ENCODE measurements at regions not wholly inside any gene's neighbourhood (a gene's known extent, or its start where the extent isn't known, plus 50 kb on each side); places are given as distances from the start of the nearest gene placed in this dataset.
"Not testable (repeated sequence)": the region's sequence is repeated elsewhere in the genome, so short reads cannot be mapped to it uniquely, and the experiment has no call there.

DNA sequence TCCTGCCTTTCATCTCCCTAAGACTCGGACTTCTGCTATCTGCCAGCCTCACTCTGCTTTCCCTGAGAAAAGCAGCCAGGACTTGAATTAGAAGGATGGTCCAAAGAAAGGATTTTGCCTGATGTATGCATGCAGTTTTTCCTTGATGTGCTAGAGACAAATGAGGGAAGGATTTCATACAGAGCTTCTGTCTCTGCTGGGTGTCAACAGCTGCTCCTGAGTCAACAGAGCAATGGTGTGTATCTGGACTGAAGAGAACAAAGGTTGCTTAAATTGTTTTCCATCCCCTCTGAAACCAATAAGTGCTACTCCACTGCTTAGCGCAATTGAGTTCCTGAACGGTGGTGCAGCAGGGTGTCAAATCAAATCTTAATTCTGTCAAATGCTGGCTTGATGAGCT is 680.6 kb upstream of the C16orf82 start:
- DNase-seq (ENCODE audit: low spot score): no peak

DNA sequence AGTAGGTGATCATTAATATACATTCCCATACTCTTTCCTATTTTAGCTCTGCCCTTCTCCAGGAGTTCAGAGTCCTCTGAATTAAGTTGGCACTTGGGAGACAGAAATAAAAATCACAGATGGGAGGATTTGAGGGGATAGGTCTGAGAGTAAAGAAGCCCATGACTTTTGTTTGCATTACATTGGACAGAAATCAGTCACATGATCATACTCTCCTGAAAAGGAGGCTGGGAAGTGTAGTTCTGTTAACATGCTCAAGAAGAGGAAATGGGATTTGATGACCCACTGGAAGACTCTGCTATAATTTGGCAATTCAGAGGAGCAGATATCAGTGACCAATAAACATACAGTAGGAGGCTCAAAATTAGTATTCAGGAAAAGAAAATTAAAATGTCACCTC is 674.9 kb upstream of the C16orf82 start:
- DNase-seq (ENCODE audit: low spot score): no peak

DNA sequence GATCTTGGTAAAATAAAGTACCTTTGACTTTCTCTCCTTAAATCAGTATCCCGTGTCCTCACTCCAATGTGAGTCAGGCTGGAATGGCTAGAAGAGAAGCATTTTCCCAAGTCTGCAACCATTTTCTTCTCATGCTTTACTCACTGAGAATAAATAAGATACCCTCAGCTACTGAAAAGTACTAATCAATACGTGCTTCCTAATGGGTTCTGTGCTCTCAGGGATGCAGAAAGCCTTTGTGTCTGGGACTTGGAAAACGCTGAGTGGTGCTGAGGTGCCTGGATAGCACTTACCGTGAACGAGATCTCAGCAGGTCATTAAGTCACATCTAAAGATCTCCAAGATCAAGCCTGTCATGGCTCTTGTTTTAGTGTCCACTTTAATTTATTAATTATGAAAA is 672.3 kb upstream of the C16orf82 start:
- DNase-seq (ENCODE audit: low spot score): no peak

DNA sequence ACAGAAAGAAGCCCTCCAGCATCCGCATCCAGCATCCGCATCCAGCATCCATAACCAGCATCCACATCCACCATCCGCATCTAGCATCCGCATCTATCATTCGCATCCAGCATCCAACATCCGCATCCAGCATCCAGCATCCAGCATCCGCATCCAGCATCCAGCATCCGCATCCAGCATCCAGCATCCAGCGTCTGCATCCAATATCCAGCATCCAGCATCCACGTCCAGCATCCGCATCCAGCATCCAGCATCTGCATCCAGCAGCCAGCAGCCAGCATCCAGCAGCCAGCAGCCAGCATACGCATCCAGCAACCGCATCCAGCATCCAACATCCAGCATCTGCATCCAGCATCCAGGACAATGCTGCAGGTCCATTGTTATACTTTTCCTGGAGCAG is 671.0 kb upstream of the C16orf82 start:
- no peak for DNase-seq (ENCODE audit: low spot score)

DNA sequence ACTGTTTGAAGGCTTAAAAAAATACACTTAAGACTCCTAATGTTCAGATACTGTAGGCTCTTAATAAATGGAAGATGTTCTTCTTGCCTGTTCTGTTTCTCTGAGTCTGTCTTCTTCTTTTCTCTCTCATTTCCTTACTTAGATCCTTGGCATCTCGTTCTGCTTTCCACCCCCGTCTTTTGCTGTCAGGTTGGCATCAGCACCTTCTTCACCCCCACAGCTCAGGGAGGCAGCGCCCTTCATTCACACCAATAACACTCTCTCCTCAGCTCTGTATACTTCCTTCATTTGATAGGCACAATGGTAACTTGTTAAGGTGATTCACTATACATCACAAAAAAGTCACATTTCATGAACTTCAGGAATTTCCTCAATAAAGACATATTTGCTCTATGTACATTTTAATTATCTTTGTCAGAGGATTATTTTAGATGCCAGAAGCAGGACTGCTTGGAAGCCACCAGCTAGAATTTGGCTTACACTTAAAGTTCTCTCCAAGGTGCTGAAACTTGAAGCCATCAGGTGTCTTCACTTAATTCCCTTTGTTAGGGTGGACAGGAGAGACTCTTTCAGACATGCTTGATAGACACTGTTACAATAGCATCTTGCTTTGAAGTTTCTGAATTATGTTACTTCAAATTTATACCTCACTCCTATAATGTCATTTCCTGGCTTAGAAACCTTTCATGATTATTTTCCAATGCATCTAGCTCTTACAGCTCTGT is 670.1 kb upstream of the C16orf82 start:
- no peak for DNase-seq (ENCODE audit: low spot score)

DNA sequence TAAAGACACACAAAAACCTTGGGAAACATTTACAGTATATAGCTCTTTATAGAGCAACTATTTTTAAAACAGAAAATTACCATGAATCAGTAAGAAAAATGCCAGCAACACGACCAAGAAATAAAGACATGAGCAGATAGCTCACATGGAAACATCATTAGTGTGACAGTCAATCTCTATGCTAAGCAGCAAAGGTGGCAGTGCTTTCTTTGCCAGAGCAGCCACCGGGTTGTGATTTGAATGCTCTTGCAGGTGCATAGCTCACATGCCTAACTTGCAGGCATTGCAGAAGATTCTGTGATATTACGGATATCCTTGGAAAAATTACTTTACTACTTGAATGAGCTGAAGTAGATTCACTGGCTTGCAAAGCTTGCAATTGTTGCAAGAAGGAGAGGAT is 652.9 kb upstream of the C16orf82 start:
- no peak for DNase-seq (ENCODE audit: low spot score)

DNA sequence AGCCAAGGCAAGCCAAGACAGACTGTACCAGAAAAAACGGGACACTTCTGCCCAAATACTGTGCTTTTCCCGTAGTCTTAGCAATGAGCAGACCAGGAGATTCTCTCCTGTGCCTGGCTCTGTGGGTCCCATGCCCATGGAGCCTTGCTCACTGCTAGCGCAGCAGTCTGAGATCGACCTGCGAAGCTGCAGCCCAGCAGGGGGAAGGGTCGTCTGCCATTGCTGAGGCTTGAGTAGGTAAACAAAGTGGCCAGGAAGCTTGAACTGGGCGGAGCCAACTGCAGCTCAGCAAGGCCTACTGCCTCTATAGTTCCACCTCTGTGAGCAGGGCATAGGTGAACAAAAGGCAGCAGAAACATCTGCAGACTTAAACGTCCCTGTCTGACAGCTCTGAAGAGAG is 647.3 kb upstream of the C16orf82 start:
- not testable (repeated sequence) for DNase-seq (ENCODE audit: low spot score)

DNA sequence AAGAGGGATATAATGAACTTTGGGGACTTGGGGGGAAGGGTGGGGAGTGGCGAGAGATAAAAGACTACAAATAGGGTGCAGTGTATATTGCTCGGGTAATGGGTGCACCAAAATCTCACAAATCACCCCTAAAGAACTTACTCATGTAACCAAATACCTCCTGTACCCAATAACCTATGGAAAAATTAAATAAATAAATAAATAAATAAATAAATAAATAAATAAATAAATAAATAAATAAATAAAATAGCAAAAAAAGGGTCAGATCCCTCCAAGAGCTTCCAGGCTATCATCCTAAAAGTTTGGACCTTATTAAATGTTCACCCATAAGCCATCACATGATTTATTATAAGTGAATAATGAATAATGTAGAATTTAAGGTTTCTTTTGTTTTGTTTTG is 636.1 kb upstream of the C16orf82 start:
- no peak for DNase-seq (ENCODE audit: low spot score)

DNA sequence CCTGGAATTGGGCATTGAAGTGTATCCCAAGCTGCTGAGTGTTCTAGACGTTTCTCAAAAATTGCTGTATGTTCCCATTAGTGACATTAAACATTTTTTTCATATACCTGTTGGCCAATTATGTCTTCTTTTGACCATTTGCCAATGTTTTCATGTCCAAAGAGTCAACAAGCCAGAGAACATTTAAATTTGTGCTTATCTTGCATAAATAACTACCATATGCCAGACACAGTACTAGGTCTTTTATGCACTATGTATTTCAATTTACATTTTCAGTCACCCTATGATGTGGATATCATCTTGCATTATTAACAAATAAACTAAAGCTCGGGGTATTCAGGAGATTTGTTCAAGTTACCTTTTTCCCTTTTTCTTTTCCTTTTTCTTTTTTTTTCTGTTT is 632.9 kb upstream of the C16orf82 start:
- no peak for DNase-seq (ENCODE audit: low spot score)

DNA sequence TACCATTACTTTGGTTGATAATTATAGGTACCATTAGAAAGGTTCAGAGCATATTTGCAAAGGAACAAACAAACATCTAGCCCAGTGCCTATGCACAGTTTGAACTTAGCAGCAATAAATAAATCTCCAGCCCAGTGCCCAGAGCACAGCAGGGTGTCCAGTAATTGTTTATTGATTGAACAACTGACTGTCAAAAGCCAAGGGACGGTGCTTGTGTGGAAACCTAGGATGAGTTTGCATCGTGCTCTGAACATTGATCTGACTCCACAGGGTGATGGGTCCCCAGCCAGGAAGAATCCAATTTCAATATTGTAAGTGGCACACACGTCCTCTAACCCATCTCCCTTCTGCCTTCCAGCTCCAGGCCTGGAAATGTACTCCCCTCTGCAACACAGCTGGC is 625.5 kb upstream of the C16orf82 start:
- no peak for DNase-seq (ENCODE audit: low spot score)

DNA sequence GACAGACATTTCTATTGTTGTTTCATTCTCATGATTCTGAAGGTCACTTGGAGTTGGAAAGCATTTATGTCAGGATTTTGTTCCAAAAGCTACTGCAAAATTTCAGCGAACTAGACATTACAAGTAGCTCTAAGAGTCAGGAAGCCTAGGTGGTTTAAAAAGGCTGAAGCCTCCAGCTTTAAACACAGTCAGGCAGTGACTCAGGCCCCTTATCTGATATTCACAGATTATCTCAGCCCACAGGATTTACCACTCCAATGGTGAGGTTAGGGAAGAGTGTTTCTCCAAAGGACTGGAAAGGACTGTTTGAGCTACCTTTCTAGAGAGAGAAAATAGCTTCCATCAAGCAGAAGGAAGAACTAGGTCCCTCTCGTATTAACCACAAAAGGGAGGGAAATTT is 624.4 kb upstream of the C16orf82 start:
- DNase-seq (ENCODE audit: low spot score): no peak

DNA sequence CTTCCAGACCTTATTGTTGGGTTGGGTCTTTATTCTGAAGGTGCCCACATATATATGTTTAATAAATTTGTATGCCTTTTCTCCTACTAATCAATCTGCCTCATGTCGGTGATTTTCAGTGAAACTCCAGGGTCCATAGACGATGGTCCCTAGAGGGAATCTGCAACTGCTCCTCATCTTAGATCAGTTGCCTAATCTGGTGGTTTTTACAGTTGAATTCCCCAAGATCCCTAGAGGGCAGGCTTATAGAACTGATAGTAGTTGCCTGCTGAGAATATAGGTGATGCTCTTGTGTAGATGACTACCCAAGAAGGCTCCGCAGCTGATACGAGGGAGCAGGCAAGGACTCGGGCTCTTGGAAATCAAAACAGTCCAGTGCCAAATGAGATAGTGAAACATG is 619.2 kb upstream of the C16orf82 start:
- DNase-seq (ENCODE audit: low spot score): no peak

DNA sequence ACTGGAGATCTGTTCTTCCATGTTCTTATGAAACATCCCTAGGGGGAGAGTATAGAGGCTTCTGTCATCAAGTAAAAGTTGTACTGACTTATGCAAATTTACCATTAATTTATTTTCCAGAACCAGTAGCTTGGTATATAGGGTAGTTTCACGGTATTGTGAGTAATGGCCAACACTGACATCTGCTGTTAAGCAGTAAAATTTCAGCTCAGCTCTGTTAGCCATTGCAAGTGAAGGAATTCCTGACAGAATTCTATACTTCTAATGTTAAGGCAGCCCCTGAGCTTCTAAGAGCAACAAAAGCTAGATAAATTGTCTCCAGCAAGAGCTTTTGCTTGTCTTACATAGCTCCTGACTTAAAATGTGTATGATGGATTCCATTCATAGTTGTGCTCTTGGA is 613.5 kb upstream of the C16orf82 start:
- no peak for DNase-seq (ENCODE audit: low spot score)

DNA sequence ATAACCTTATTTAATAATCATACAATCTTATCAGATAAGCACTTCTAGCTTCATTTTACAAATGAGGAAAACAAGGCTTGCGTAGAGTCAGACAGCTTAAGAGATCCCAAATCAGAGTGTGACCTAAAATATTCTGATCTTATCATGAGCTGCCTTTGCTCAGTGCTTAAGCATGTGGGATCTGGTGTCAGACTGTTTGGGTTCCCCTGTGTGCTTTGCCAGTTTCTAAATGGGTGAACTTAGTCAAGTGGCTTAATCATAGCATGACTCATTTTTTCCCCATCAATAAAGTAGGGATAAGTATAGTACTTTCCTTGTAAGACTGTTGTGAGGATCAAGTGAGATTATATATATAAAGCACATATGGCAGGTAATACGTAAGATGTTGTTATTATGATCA is 612.6 kb upstream of the C16orf82 start:
- no peak for DNase-seq (ENCODE audit: low spot score)

DNA sequence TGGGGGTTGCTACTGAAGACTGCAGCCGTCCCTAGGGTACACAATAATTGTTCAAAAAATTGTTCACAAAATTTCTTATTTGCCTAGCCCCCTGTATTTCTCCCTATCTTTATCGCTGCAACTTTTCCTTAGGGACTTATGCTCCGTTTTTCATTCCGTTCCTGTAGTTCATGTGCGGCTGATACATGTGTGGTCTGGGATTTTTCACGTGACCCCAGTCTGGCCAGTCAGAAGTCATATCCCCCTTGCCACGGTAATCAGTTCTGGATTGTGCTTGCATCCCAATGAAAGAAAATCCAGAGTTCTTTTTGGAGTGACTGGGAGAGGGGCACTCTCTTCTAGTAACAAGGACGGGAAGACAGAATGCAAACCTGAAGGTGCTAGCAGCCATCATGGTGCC is 610.7 kb upstream of the C16orf82 start:
- DNase-seq (ENCODE audit: low spot score): no peak

DNA sequence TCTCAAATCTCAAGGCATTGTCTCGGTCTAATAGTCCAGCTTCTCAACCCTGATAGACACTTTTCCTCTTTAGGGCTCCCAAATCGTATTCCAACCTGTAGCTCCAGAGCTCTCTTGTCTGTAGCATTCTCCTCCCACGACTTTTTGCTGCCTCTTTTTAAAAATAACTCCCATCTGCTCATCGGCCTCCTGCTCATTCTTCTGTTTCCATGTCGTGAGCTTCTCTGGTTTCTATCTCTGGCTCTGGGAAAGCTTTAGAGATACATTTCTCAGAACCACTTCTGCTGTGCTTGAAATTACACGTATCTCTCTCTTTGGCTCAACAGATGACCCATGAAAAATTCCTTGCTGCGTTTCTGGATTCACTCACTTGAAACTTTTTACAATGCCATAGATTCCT is 609.6 kb upstream of the C16orf82 start:
- DNase-seq (ENCODE audit: low spot score): no peak

DNA sequence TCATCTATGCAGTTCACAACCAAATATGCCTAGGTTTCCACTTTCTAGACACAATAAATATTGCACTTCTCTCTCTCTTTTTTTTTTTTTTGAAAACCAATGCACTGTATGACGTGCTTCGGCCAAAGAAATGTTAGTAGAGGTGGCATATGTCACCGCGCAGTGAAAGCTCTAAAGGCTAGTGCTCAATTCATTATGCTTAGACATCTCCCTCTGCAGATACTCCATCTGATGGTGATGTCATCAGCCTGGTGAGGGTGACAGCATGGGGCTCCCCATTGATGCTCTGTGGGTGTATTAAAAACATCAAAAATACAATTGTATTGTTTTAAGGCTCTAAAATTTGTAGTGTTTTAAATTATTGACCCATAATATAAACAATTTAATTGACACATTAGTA is 608.8 kb upstream of the C16orf82 start:
- DNase-seq (ENCODE audit: low spot score): no peak

DNA sequence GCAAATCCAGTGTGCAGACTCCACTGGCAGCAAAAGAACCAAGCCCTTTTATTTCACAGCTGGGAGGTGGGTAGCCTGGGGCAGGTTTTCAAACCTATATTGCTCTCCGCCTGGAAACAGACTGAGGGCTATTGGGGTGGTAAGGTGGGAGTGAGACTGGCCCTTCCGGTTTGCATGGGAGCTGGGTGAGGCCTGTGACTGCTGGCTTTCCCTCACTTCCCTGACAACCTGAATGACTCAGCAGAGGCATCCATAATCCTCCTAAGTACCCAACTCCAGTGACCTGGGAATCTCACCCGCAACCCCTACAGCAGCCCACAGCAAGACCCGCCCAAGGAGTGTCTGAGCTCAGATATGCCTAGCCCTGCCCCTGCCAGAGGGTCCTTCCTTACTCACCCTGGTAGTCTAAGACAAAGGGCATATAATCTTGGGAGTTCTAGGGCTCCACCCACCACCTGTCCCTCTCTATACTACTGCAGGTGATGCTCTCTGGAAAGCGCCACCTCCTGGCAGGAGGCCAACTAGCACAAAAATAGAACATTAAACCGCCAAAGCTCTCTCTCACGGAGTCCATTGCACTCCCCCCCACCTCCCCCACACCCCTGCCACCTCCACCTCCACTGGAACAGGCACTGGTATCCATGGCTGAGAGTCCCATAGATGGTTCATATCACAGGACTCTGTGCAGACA is 602.0 kb upstream of the C16orf82 start:
- no peak for DNase-seq (ENCODE audit: low spot score)

DNA sequence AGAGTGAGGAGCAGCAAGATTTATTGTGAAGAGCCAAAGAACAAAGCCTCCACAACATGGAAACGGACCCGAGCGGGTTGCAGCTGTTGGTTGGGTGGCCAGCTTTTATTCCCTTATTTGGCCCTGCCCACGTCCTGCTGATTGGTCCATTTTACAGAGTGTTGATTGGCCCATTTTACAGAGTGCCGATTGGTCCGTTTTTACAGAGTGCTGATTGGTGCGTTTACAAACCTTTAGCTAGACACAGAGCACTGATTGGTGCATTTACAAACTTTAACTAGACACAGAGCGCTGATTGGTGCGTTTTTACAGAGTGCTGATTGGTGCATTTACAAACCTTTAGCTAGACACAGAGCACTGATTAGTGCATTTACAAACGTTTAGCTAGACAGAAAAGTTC is 592.3 kb upstream of the C16orf82 start:
- not testable (repeated sequence) for DNase-seq (ENCODE audit: low spot score)

DNA sequence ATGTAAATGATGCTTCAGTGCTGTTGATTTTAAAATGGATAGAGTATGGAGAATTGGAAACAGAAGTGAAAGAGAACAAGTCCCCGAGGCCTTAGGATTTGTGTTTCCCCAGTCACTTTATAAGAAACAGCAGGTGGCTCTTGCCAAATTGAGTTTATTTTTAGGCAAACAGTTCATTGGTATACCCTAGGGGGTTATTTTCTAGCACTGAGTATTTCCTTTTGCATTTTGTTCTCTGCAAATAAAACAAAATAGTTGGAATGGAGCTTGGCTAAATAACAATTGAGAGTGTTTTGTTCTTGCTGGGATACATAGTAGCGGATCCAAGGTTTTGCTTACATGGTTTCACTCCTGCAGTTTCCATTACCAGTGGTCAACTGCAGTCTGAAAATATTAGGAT is 591.1 kb upstream of the C16orf82 start:
- DNase-seq (ENCODE audit: low spot score): no peak

DNA sequence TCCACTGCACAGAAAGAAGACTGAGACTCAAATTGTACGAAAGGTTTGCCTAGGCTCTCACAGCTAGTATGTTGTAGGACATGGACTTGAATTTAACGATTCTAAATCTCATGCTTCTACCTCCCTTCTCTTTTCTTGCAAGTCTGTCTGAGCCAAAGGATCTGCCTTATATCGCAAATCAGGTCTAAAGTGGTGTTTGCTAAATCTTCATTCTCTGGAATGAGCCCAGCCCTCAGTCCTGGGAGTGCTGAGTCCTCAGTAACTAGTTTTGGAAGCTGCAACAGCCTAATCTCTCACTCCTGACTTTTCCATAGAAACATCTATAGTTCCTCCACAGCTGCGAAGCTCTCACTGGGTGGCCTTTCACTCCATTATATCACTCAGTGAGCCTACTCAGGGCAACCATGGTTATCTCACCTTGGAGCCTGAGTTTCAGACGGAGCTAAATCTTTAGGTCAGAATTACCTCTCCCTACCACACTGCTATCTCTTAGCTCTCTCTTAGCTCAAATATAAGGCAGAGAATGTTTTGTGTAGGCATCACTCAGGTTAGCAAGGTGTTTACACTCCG is 575.5 kb upstream of the C16orf82 start:
- DNase-seq (ENCODE audit: low spot score): no peak

DNA sequence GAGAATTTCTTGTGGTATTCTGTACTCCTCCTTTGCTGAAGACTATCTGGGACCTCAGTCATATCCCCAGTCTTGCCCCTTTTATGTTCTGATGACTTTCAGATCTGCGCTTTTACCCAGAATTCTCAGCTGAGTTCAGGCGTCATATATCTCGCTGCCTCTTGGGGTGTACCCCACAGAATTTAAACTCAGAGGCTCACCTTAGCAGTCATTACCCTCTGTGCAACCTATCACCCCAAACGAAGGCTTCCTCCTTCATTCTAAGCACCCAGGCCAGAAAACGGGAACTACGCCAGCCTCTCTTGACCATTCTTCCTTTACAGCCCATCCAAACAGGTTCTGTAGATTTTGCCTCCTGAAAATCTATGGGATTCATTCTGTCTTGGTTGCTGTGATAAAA is 574.8 kb upstream of the C16orf82 start:
- no peak for DNase-seq (ENCODE audit: low spot score)

DNA sequence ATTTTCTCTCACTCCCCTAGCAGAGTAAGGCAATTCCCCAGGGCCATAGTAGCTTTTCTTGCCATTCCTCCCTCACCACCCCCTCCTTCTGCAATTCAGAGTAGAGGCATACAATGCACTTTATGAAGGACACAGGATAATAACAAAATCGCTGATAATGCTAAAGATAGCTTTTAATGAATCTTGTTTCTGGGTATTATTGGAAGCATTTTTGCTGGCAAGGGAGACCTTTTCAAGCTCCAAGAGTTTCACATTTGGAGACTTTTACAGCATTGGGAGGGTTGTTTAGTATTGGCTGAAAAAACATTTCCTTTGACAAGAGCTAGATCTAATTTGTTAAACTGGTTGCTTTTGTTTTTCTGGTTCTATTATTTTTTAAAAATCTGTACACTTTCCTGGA is 573.0 kb upstream of the C16orf82 start:
- DNase-seq (ENCODE audit: low spot score): no peak

DNA sequence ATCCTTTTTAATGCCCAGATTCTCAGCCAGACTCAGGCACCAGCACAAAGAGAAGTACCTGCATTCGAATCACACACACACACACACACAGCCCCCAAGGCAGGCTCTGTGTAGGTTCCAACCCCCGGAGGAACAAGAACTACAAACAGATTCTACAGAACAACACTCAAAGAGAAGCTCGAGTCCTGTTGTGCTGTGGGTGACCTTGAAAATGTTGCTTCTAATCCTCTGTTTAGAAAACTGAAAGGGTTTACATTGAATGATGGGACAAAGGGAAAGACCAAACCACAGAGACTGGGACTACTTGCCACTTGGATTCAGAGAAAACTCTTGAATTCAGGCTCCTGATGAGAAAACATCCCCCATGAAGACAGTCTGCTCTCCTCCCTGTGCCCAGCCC is 568.8 kb upstream of the C16orf82 start:
- no peak for DNase-seq (ENCODE audit: low spot score)

Data from H4 (cell line).